ENCODE measurements at regions not wholly inside any gene's neighbourhood (a gene's known extent, or its start where the extent isn't known, plus 50 kb on each side); places are given as distances from the start of the nearest gene placed in this dataset.
A peak's percentile ranks its signal among the peaks of the same experiment; 100 is the strongest.

DNA sequence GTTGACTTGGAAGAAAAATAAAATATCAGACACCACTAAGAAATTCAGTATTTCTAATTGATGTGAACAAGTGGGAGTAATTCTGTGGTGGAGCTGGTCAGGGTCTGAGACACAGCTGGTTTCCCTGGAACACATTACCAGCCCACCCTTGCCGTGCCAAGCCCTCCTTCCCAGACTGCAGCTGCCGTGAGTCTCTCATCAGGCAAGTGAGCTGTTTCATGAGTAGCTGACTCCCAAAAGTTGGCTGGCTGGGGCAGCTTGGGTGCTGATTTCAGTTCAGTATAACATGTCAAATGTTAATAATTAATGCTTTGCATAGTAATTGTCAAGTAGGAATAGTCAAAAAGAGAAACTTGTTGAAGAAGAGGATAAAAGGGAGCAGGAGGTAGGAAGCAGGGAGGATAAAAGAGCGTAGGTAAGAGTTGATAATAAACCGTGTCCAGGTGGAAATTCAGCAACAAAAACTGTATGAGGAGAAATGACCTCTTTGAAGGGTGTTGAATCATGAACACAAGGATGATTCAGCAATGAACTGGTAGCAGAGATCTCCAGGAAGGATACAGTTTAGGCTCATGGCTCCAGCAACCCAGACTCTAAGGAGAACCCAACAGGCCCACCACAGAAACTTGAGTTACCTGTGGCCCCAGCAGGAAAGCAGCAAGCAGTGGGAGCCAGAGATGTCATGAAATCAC, 110.9 kb upstream of the SSTR4 start:
- H2AFZ ChIP-seq (ENCODE audit: low read depth, low read length) = no peak overlapping the region
- H3K79me1 ChIP-seq (replicated peaks; ENCODE audit: low read length, poor library complexity, severe bottlenecking) = no peaks in the 10 kb centered on the region
- no peak overlapping the region for H2BK15ac ChIP-seq (ENCODE audit: low read depth, poor library complexity, severe bottlenecking)
- no peak overlapping the region for H3K14ac ChIP-seq (ENCODE audit: low read length in 2 of 2)
- H3K4me2 ChIP-seq (ENCODE audit: low read length, poor library complexity, severe bottlenecking) = no peak overlapping the region
- no peak overlapping the region for H4K91ac ChIP-seq (ENCODE audit: low read length)
- no peak overlapping the region for H3K23ac ChIP-seq (ENCODE audit: low read length in 2 of 2)
- DNase-seq = no peak
- H2BK120ac ChIP-seq (ENCODE audit: low read depth, low read length) = no peak overlapping the region
- H3K9me3 ChIP-seq (ENCODE audit: control insufficient read depth, low read length) = no peaks in the 10 kb centered on the region
- H3K36me3 ChIP-seq (ENCODE audit: control insufficient read depth in 1 of 2, insufficient read depth in 2 of 2, low read depth in 1 of 2, low read length in 2 of 2) = no peaks in the 10 kb centered on the region
- no peak overlapping the region for H4K8ac ChIP-seq (ENCODE audit: low read length)
- H3K27me3 ChIP-seq (ENCODE audit: control insufficient read depth in 1 of 2, insufficient read depth in 1 of 2, low read length in 2 of 2) = peaks cover 9 to 15% of the 10 kb centered on the region in 2 experiments
- no peaks in the 10 kb centered on the region for H3K4me1 ChIP-seq (ENCODE audit: control insufficient read depth, insufficient read depth, low read depth, low read length)
- H3K18ac ChIP-seq (ENCODE audit: low read depth in 1 of 2, low read length in 2 of 2) = peak overlapping the region in 1 of 2 experiments; percentile 55
- H3K4ac ChIP-seq (ENCODE audit: low read depth in 1 of 2, low read length in 2 of 2) = no peak overlapping the region
- no peak overlapping the region for H2AK5ac ChIP-seq (ENCODE audit: low read length, severe bottlenecking)
- H2BK5ac ChIP-seq (ENCODE audit: low read depth, low read length, poor library complexity, severe bottlenecking) = no peak overlapping the region
- H3K9ac ChIP-seq (ENCODE audit: low read length) = no peak overlapping the region
- no peak overlapping the region for H3K27ac ChIP-seq (ENCODE audit: low read length, poor library complexity, severe bottlenecking)
- WGBS = 88% methylated on average over 4 of the region's 4 CpGs
- no peak overlapping the region for H2BK12ac ChIP-seq (ENCODE audit: low read length in 2 of 2)
- H3K4me3 ChIP-seq (ENCODE audit: insufficient read depth in 1 of 2, low read depth in 1 of 2, low read length in 2 of 2) = no peak overlapping the region

DNA sequence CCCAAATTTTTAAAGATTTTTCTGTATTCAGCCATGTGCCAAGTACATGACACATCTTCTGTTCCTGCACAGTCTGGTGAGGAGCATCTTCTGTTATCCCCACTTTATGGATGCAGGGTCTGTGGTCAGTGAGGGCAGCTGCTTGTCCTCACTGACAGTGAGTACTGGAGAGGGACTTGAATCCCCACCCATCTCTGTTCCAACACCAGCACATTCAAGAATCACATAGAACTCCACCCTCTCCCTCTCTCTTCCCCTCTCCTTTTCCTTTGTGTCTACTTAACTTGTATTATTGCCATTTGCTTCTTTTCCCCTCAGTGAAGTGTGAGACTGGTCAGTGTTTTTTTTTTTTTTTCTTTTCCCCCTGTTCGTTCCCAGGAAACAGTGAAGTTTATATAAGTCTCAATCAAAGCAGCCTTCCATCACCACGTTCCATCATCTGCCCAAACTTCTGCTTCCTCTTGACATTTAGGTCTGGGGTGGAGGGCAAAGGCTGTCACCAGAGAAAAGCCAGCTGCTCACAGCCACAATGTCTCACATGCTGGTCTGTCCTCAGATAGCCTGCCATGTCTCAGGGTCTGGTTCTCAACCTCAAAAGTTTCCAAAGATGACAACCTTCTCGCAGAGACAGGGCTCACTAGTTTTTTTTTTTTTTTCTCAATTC, 110.0 kb upstream of the SSTR4 start:
- Histone ChIP-seq H3K4me3 (ENCODE audit: insufficient read depth in 1 of 2, low read depth in 1 of 2, low read length in 2 of 2) (no peak overlapping the region), H3K18ac (ENCODE audit: low read depth in 1 of 2, low read length in 2 of 2) (no peak overlapping the region), H2AFZ (ENCODE audit: low read depth, low read length) (no peak overlapping the region), H3K9me3 (ENCODE audit: control insufficient read depth, low read length) (no peaks in the 10 kb centered on the region), H2BK15ac (ENCODE audit: low read depth, poor library complexity, severe bottlenecking) (no peak overlapping the region), H4K91ac (ENCODE audit: low read length) (no peak overlapping the region), H3K79me1 (replicated peaks; ENCODE audit: low read length, poor library complexity, severe bottlenecking) (no peaks in the 10 kb centered on the region), H3K4ac (ENCODE audit: low read depth in 1 of 2, low read length in 2 of 2) (no peak overlapping the region), H2AK5ac (ENCODE audit: low read length, severe bottlenecking) (no peak overlapping the region), H3K4me2 (ENCODE audit: low read length, poor library complexity, severe bottlenecking) (no peak overlapping the region), H3K23ac (ENCODE audit: low read length in 2 of 2) (no peak overlapping the region), H3K36me3 (ENCODE audit: control insufficient read depth in 1 of 2, insufficient read depth in 2 of 2, low read depth in 1 of 2, low read length in 2 of 2) (no peaks in the 10 kb centered on the region), H3K9ac (ENCODE audit: low read length) (no peak overlapping the region), H3K4me1 (ENCODE audit: control insufficient read depth, insufficient read depth, low read depth, low read length) (no peaks in the 10 kb centered on the region), H3K27me3 (ENCODE audit: control insufficient read depth in 1 of 2, insufficient read depth in 1 of 2, low read length in 2 of 2) (peaks cover 5 to 12% of the 10 kb centered on the region in 2 experiments), H2BK5ac (ENCODE audit: low read depth, low read length, poor library complexity, severe bottlenecking) (no peak overlapping the region), H3K27ac (ENCODE audit: low read length, poor library complexity, severe bottlenecking) (no peak overlapping the region), H4K8ac (ENCODE audit: low read length) (no peak overlapping the region), H3K14ac (ENCODE audit: low read length in 2 of 2) (no peak overlapping the region), H2BK120ac (ENCODE audit: low read depth, low read length) (no peak overlapping the region), H2BK12ac (ENCODE audit: low read length in 2 of 2) (peak overlapping the region in 1 of 2 experiments; percentile 26)
- WGBS = 16% methylated on average over 2 of the region's 3 CpGs
- DNase-seq = peak; percentile 45

DNA sequence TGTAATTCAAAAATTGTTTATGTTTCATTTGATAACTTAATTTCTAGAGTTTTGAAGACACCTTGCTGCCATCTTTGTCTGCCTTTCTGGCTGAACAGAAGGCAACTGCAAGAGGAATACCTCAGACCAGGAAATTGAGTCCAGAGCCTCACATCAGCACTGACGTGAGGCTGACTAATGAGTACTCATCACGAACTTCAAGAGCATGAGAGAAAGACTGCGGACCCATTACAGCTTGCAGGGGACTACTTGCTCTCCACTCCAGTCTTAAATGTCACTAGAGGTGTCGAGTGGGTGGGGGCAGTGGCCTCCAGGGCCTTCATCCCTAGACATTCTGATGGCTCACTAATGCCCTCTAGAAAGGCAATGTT, 109.5 kb upstream of the SSTR4 start:
- no peak overlapping the region for H3K23ac ChIP-seq (ENCODE audit: low read length in 2 of 2)
- H3K4me3 ChIP-seq (ENCODE audit: insufficient read depth in 1 of 2, low read depth in 1 of 2, low read length in 2 of 2) = no peak overlapping the region
- H2BK5ac ChIP-seq (ENCODE audit: low read depth, low read length, poor library complexity, severe bottlenecking) = no peak overlapping the region
- no peak overlapping the region for H3K14ac ChIP-seq (ENCODE audit: low read length in 2 of 2)
- no peak overlapping the region for H3K4me2 ChIP-seq (ENCODE audit: low read length, poor library complexity, severe bottlenecking)
- H3K36me3 ChIP-seq (ENCODE audit: control insufficient read depth in 1 of 2, insufficient read depth in 2 of 2, low read depth in 1 of 2, low read length in 2 of 2) = no peaks in the 10 kb centered on the region
- no peaks in the 10 kb centered on the region for H3K4me1 ChIP-seq (ENCODE audit: control insufficient read depth, insufficient read depth, low read depth, low read length)
- no peaks in the 10 kb centered on the region for H3K9me3 ChIP-seq (ENCODE audit: control insufficient read depth, low read length)
- H3K79me1 ChIP-seq (replicated peaks; ENCODE audit: low read length, poor library complexity, severe bottlenecking) = no peaks in the 10 kb centered on the region
- H3K18ac ChIP-seq (ENCODE audit: low read depth in 1 of 2, low read length in 2 of 2) = no peak overlapping the region
- peak; percentile 71 for DNase-seq
- 18% methylated on average over 3 of the region's 4 CpGs for WGBS
- no peak overlapping the region for H3K27ac ChIP-seq (ENCODE audit: low read length, poor library complexity, severe bottlenecking)
- H2BK120ac ChIP-seq (ENCODE audit: low read depth, low read length) = no peak overlapping the region
- H3K9ac ChIP-seq (ENCODE audit: low read length) = no peak overlapping the region
- no peak overlapping the region for H2BK12ac ChIP-seq (ENCODE audit: low read length in 2 of 2)
- no peak overlapping the region for H2BK15ac ChIP-seq (ENCODE audit: low read depth, poor library complexity, severe bottlenecking)
- H4K8ac ChIP-seq (ENCODE audit: low read length) = no peak overlapping the region
- no peak overlapping the region for H2AFZ ChIP-seq (ENCODE audit: low read depth, low read length)
- H3K27me3 ChIP-seq (ENCODE audit: control insufficient read depth in 1 of 2, insufficient read depth in 1 of 2, low read length in 2 of 2) = peaks cover 4 to 12% of the 10 kb centered on the region in 2 experiments
- no peak overlapping the region for H4K91ac ChIP-seq (ENCODE audit: low read length)
- no peak overlapping the region for H3K4ac ChIP-seq (ENCODE audit: low read depth in 1 of 2, low read length in 2 of 2)
- H2AK5ac ChIP-seq (ENCODE audit: low read length, severe bottlenecking) = no peak overlapping the region

DNA sequence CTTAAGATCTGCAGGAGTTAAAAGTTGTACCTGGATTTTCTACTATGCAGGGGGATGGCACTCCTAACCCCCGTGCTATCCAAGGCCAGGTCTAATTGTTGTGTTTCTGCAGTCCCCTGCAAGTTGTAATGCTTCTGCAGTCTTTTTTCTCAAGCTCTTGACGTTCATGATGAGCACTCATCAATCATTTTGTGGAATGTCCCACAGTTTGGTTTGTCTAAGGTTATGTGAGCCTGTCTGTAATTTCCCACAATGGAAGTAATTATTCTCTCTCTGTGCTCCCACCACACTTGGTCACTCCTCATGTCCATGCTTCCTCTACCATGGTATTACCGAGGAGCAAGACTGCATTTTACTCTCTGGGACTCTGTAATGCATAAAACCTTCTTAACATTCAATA, 107.6 kb upstream of the SSTR4 start:
- no peak for DNase-seq
- WGBS = 54% methylated on average over 3 of the region's 3 CpGs
- Histone ChIP-seq H2BK12ac (ENCODE audit: low read length in 2 of 2) (no peak overlapping the region), H3K18ac (ENCODE audit: low read depth in 1 of 2, low read length in 2 of 2) (no peak overlapping the region), H3K4ac (ENCODE audit: low read depth in 1 of 2, low read length in 2 of 2) (no peak overlapping the region), H3K4me3 (ENCODE audit: insufficient read depth in 1 of 2, low read depth in 1 of 2, low read length in 2 of 2) (no peak overlapping the region), H3K14ac (ENCODE audit: low read length in 2 of 2) (no peak overlapping the region), H3K4me2 (ENCODE audit: low read length, poor library complexity, severe bottlenecking) (no peak overlapping the region), H4K8ac (ENCODE audit: low read length) (no peak overlapping the region), H3K23ac (ENCODE audit: low read length in 2 of 2) (no peak overlapping the region), H3K9me3 (ENCODE audit: control insufficient read depth, low read length) (no peaks in the 10 kb centered on the region), H3K27me3 (ENCODE audit: control insufficient read depth in 1 of 2, insufficient read depth in 1 of 2, low read length in 2 of 2) (peaks cover 0 to 9% of the 10 kb centered on the region in 2 experiments), H2BK15ac (ENCODE audit: low read depth, poor library complexity, severe bottlenecking) (no peak overlapping the region), H2AK5ac (ENCODE audit: low read length, severe bottlenecking) (no peak overlapping the region), H2BK120ac (ENCODE audit: low read depth, low read length) (no peak overlapping the region), H3K36me3 (ENCODE audit: control insufficient read depth in 1 of 2, insufficient read depth in 2 of 2, low read depth in 1 of 2, low read length in 2 of 2) (no peaks in the 10 kb centered on the region), H2BK5ac (ENCODE audit: low read depth, low read length, poor library complexity, severe bottlenecking) (no peak overlapping the region), H3K27ac (ENCODE audit: low read length, poor library complexity, severe bottlenecking) (no peak overlapping the region), H4K91ac (ENCODE audit: low read length) (no peak overlapping the region), H2AFZ (ENCODE audit: low read depth, low read length) (no peak overlapping the region), H3K4me1 (ENCODE audit: control insufficient read depth, insufficient read depth, low read depth, low read length) (no peaks in the 10 kb centered on the region), H3K79me1 (replicated peaks; ENCODE audit: low read length, poor library complexity, severe bottlenecking) (no peaks in the 10 kb centered on the region), H3K9ac (ENCODE audit: low read length) (no peak overlapping the region)

Measured in mesenchymal stem cell (in vitro differentiated cells and primary cell).